A549 (cell line): ENCODE measurements at regions not wholly inside any gene's neighbourhood (a gene's known extent, or its start where the extent isn't known, plus 50 kb on each side); places are given as distances from the start of the nearest gene placed in this dataset.

Experiments used
- CTCF ChIP-seq: fragments of >200 bp; sonication (Bioruptor Twin); formaldehyde crosslinking; IDR thresholded peaks from 3 replicates; pipeline ENCODE4 v1.5.1; 2016
- KDM5A ChIP-seq: fragments of 200-600 bp; sonication (generic); IDR thresholded peaks from 2 replicates; pipeline ENCODE4 v1.6.1; 2016; ENCODE audit warnings: antibody characterized with exemption, mild to moderate bottlenecking
- POLR2A ChIP-seq: IDR thresholded peaks from 2 replicates; pipeline ENCODE4 v1.6.1; 2012; ENCODE audit warnings: mild to moderate bottlenecking, low read length
- SREBF2 ChIP-seq: fragments of 450-650 bp; IDR thresholded peaks from 2 replicates; pipeline ENCODE4 v1.6.1; 2014; ENCODE audit warnings: mild to moderate bottlenecking, moderate library complexity

GRCh38 chr18:53715243-53715853, 509.1 kb downstream of the MBD2 start:
- TF ChIP-seq CTCF (no peak), KDM5A (no peak), SREBF2 (no peak), POLR2A (no peak)
